Activated T-cell treated with anti-CD3 and anti-CD28 coated beads for 24 hours (primary cell): ENCODE measurements at regions not wholly inside any gene's neighbourhood (a gene's known extent, or its start where the extent isn't known, plus 50 kb on each side); places are given as distances from the start of the nearest gene placed in this dataset.

Experiments
- DNase-seq: peaks from one replicate; pipeline ENCODE4 v3.0.0-alpha.2; 2020; ENCODE audit warnings: low read depth

GRCh38 chr22:48331266-48331665 lies 1496.4 kb downstream of the BRD1 start:
- DNase-seq = no peak

- no peak for DNase-seq
Observed at GRCh38 chr22:48327721-48328120, 1500.0 kb downstream of the BRD1 start.

- no peak for DNase-seq
Observed at GRCh38 chr22:48323746-48324145, 1503.9 kb downstream of the BRD1 start.

- no peak for DNase-seq
Observed at GRCh38 chr22:48322907-48323306, 1504.8 kb downstream of the BRD1 start.

- no peak for DNase-seq
Observed at GRCh38 chr22:48321986-48322545, 1505.6 kb downstream of the BRD1 start.

- no peak for DNase-seq
Observed at GRCh38 chr22:48320683-48321451, 1506.8 kb downstream of the BRD1 start.

- no peak for DNase-seq
Observed at GRCh38 chr22:48320048-48320682, 1507.5 kb downstream of the BRD1 start.

- DNase-seq = no peak
Observed at GRCh38 chr22:48319321-48320047, 1508.2 kb downstream of the BRD1 start.

- DNase-seq = no peak
Observed at GRCh38 chr22:48318575-48319320, 1508.9 kb downstream of the BRD1 start.

GRCh38 chr22:48318173-48318572 lies 1509.5 kb downstream of the BRD1 start:
- DNase-seq = no peak

GRCh38 chr22:48316257-48317250 lies 1511.1 kb downstream of the BRD1 start:
- DNase-seq = no peak

GRCh38 chr22:48315439-48316256 lies 1512.0 kb downstream of the BRD1 start:
- DNase-seq = no peak

- no peak for DNase-seq
Observed at GRCh38 chr22:48314073-48314472, 1513.6 kb downstream of the BRD1 start.

- DNase-seq = no peak
Observed at GRCh38 chr22:48313175-48313830, 1514.4 kb downstream of the BRD1 start.

GRCh38 chr22:48310740-48311139 lies 1516.9 kb downstream of the BRD1 start:
- no peak for DNase-seq

GRCh38 chr22:48310289-48310688 lies 1517.4 kb downstream of the BRD1 start:
- no peak for DNase-seq

- DNase-seq = no peak
Observed at GRCh38 chr22:48309836-48310235, 1517.8 kb downstream of the BRD1 start.

GRCh38 chr22:48309115-48309705 lies 1518.5 kb downstream of the BRD1 start:
- DNase-seq = no peak

- no peak for DNase-seq
Observed at GRCh38 chr22:48307931-48308330, 1519.7 kb downstream of the BRD1 start.
